ENCODE measurements at regions not wholly inside any gene's neighbourhood (a gene's known extent, or its start where the extent isn't known, plus 50 kb on each side); places are given as distances from the start of the nearest gene placed in this dataset.

GRCh38 chr21:18954441-18954844, 550.9 kb upstream of the TMPRSS15 start:
- Histone ChIP-seq H3K4me3 (no peak overlapping the region), H3K27me3 (no peaks in the 10 kb centered on the region), H3K27ac (no peak overlapping the region), H3K36me3 (no peaks in the 10 kb centered on the region), H3K9me3 (no peaks in the 10 kb centered on the region), H3K4me1 (no peaks in the 10 kb centered on the region)
- no peak for DNase-seq (ENCODE audit: low spot score)
- TF ChIP-seq, protein P1, sequence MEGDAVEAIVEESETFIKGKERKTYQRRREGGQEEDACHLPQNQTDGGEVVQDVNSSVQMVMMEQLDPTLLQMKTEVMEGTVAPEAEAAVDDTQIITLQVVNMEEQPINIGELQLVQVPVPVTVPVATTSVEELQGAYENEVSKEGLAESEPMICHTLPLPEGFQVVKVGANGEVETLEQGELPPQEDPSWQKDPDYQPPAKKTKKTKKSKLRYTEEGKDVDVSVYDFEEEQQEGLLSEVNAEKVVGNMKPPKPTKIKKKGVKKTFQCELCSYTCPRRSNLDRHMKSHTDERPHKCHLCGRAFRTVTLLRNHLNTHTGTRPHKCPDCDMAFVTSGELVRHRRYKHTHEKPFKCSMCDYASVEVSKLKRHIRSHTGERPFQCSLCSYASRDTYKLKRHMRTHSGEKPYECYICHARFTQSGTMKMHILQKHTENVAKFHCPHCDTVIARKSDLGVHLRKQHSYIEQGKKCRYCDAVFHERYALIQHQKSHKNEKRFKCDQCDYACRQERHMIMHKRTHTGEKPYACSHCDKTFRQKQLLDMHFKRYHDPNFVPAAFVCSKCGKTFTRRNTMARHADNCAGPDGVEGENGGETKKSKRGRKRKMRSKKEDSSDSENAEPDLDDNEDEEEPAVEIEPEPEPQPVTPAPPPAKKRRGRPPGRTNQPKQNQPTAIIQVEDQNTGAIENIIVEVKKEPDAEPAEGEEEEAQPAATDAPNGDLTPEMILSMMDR (IDR thresholded peaks at IDR 0.05) = no peak

DNA sequence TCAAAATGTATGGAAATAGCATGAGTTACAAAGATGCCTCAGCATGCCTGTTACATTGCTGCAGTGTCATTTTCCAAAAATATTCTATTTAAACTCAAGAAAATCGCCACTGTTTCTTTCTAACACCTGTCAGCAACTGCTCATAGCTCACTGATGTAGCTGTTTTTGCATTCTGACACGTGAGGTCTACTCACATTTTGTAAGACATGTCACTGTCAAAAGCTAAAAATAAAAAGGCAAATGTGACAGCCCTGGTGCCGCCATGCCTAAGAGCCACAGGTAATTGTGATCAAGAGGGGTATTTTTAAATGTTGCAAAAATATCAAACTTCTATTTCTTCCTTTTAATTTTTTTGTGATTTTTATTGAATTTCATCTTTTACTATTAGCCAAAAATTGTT, 556.2 kb upstream of the TMPRSS15 start:
- no peaks in the 10 kb centered on the region for H3K27me3 ChIP-seq
- no peaks in the 10 kb centered on the region for H3K4me1 ChIP-seq
- no peaks in the 10 kb centered on the region for H3K9me3 ChIP-seq
- no peak overlapping the region for H3K4me3 ChIP-seq
- DNase-seq (ENCODE audit: low spot score) = no peak
- H3K27ac ChIP-seq = peak overlapping the region in 1 of 2 donors; percentile 41
- H3K36me3 ChIP-seq = no peaks in the 10 kb centered on the region
- TF ChIP-seq, protein P1 (IDR thresholded peaks at IDR 0.05) = no peak

DNA sequence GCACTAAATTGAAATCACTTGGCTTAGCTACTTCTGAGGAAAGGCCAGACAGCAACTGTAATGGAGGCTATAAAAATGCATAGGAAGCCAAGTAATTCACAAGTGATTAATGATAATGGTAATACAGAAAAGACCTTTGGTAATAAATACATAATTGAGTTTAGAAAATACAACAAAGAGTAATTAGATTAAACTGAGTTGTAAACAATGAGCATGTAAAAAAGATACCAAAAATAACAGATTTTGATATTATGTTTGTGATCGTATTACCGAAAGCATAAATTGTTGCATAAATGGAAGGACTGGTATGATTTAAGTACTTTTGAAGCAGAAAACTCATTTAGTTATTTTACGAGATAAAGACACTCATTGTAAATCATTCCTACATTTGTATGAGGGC, 556.7 kb upstream of the TMPRSS15 start:
- no peaks in the 10 kb centered on the region for H3K27me3 ChIP-seq
- DNase-seq (ENCODE audit: low spot score) = no peak

DNA sequence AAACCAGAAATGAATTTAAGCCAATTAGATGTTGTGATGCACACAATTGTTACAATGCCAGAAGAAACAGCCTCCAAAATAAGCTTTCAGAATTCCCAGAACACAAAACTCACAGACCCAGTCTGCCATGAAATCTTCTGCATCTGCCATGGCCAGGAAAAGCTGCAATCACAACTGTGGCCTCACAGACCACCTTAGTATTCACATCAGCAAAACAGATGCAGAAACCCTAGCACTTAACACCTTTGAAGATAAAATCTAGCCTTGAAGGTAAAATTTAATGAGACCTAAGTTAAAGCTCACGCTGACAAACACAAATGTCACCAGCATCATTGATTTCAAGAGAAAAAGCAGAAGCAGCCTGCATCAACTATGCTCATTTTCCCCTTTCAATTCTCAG, 566.8 kb upstream of the TMPRSS15 start:
- no peak overlapping the region for H3K4me3 ChIP-seq
- TF ChIP-seq, protein P1 (IDR thresholded peaks at IDR 0.05) = no peak

More for the DNA sequence above, 556.7 kb upstream of the TMPRSS15 start:
- TF ChIP-seq, protein P1 (IDR thresholded peaks at IDR 0.05) = no peak
- Histone ChIP-seq H3K27ac (peak overlapping the region in 1 of 2 donors; percentile 41), H3K4me3 (no peak overlapping the region), H3K9me3 (no peaks in the 10 kb centered on the region), H3K36me3 (no peaks in the 10 kb centered on the region), H3K4me1 (no peaks in the 10 kb centered on the region)

GRCh38 chr21:18970941-18971340, 567.4 kb upstream of the TMPRSS15 start:
- H3K27ac ChIP-seq = no peak overlapping the region
- H3K36me3 ChIP-seq = no peaks in the 10 kb centered on the region
- TF ChIP-seq, protein P1 (IDR thresholded peaks at IDR 0.05) = no peak
- H3K9me3 ChIP-seq = no peaks in the 10 kb centered on the region
- no peaks in the 10 kb centered on the region for H3K4me1 ChIP-seq
- no peak overlapping the region for H3K4me3 ChIP-seq
- no peaks in the 10 kb centered on the region for H3K27me3 ChIP-seq
- no peak for DNase-seq (ENCODE audit: low spot score)

More for the DNA sequence above, 566.8 kb upstream of the TMPRSS15 start:
- Histone ChIP-seq H3K4me1 (no peaks in the 10 kb centered on the region), H3K9me3 (no peaks in the 10 kb centered on the region), H3K27me3 (no peaks in the 10 kb centered on the region), H3K27ac (no peak overlapping the region), H3K36me3 (no peaks in the 10 kb centered on the region)
- no peak for DNase-seq (ENCODE audit: low spot score)

DNA sequence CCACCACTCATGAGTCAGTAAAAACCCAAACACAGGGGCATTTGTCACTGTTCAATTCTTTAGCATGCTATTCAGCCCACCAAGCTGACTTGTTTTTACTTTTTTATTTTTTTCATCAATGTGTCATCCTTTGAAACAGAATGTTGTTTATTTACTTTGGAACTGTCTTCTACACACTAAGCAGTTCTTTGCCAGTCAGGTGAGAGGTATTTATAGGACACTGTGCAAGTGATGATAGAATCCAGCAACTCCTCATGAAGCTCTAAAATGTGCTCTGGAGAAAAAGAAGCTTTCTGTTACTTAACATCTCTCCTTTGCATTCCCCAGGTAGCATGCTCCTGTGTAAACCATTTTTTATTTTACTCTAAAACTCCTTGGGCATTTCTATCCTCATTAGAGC, 582.0 kb upstream of the TMPRSS15 start:
- no peaks in the 10 kb centered on the region for H3K4me1 ChIP-seq
- no peak overlapping the region for H3K27ac ChIP-seq
- H3K36me3 ChIP-seq = no peaks in the 10 kb centered on the region
- DNase-seq (ENCODE audit: low spot score) = no peak
- peaks cover 0 to 7% of the 10 kb centered on the region in 2 donors for H3K9me3 ChIP-seq
- TF ChIP-seq, protein P1 (IDR thresholded peaks at IDR 0.05) = no peak
- no peak overlapping the region for H3K4me3 ChIP-seq
- no peaks in the 10 kb centered on the region for H3K27me3 ChIP-seq

Measured in right atrium auricular region (tissue), 2 donors.